NCI-H82 treated with DMSO at 0.1 percent for 48 hours (cell line): ENCODE measurements at regions not wholly inside any gene's neighbourhood (a gene's known extent, or its start where the extent isn't known, plus 50 kb on each side); places are given as distances from the start of the nearest gene placed in this dataset.
"Not testable (repeated sequence)": the region's sequence is repeated elsewhere in the genome, so short reads cannot be mapped to it uniquely, and the experiment has no call there.

Experiments used
- DNase-seq: peaks from one replicate; lab custom pipeline; 2025; ENCODE audit not compliant: unreplicated experiment; lab: John Stamatoyannopoulos, UW

- DNase-seq = no peak
These were observed 220.8 kb downstream of the ZNF621 start for GRCh38 chr3:40745381-40746106.

DNA sequence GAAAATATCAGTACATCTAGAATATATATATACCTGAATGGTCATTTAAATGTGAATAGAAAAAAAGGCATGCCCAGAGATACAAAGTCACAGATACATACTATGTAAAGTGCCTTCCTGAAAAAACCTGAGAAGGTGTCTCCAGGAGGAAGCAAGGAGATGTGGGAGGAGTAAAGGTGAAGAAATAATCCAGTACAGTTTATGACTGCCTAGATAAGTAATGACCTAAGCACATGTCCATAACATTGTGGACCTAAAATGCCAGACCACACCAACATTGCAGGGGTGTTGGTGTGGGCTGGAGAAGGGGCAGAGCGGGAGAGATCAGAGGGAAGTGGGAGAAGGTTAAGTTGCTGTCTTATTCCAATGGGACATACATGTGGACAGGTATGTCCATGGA is 226.9 kb downstream of the ZNF621 start:
- no peak for DNase-seq

GRCh38 chr3:40752492-40752891 is 227.7 kb downstream of the ZNF621 start:
- DNase-seq = peak; percentile 11

- no peak for DNase-seq
These were observed 228.6 kb downstream of the ZNF621 start for GRCh38 chr3:40753291-40753770.

- DNase-seq = no peak
These were observed 229.2 kb downstream of the ZNF621 start for GRCh38 chr3:40753951-40754350.

DNA sequence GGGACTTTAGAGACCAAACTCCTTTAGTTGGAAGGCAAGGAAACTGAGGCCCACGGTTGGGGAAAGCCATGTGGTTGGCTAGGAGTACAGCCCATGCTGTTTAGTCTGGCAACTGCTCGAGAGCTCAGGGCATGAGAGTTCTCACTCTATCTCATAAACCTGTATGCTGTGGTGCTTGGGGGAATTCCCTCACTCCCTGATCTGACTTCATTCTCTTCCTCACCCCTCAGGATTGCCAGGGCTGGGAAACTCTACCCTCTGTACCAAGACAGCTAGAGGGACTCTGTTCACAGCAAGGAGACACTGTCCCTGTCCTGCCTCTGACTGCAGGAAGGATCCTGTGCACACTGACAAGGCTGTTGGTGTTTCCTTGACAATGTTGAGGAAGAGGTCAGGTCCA is 230.2 kb downstream of the ZNF621 start:
- no peak for DNase-seq

DNA sequence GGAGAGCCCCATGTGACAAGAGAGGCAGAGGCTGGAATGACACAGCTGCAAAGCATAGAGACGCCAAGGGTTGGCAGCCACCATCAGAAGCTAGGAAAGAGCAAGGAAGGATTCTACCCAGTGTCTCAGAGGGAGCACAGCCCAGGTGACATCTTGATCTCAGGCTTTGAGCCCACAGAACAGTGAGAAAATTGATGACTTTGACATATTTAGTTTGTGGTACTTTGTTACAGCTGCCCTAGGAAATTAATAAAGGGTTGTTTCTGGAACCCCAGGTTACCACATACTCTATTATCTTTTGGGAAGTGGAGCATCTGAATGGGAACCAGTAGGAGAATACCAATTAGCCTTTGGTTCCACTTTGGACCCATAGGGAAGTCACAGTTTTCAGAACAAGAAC is 231.7 kb downstream of the ZNF621 start:
- DNase-seq = no peak

- DNase-seq = not testable (repeated sequence)
These were observed 238.0 kb downstream of the ZNF621 start for GRCh38 chr3:40762771-40763170.

DNA sequence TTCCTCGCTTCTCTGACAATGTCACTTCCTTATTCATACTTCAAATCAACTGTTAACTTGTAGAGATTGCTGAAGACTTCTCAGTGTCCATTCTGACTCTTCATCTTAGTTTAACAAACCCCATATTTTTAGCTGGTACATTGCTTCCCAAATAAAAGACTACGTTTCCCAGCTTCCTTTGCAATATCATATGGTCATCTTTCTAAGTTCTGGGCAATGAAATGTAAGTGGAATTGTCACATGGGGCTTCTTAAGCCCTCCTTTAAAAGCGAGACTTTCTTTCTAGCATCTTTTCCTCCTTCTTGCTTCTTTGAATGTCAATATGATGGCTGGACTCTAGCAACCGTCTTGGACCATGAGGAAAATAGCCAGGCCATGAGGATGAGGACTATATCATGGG is 239.0 kb downstream of the ZNF621 start:
- DNase-seq = no peak

DNA sequence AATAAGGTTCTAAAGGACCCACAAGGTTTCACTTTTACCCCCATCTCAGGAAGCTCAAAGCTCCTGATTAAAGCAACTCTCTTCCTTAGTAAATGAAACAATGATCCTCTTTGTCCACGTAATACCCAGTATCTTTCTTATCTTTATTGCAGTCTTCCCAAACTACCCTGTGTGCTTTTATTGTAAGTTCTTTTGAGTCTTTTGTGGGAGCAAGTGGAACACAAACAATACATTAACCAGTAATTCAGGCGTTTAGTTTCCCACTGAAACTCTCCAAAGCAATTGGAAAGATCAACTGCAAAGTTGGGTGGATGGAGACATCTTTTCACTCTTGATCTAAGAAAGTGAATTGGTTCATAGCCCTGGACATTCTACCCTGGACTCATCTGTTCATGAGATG is 240.0 kb downstream of the ZNF621 start:
- no peak for DNase-seq

- no peak for DNase-seq
These were observed 241.1 kb downstream of the ZNF621 start for GRCh38 chr3:40765884-40766283.

DNA sequence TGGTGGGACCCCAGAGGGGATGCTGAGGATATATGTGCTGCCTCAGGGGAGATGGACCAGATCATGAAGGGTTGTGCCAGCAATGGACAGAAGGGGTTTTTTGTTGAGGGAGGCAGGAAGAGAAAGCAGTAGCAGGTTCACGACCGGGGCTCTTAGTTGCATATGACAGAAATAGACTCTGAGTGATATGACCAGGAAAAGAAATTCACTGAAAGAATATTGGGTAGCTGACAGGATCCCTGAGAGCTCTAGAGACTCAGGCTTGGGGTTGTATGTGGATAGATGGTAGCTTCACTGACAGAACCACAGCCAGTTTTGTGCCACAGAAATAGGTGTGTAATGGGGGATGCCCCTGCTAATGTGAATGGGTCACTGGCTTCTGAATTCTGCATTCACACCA is 241.6 kb downstream of the ZNF621 start:
- no peak for DNase-seq

DNA sequence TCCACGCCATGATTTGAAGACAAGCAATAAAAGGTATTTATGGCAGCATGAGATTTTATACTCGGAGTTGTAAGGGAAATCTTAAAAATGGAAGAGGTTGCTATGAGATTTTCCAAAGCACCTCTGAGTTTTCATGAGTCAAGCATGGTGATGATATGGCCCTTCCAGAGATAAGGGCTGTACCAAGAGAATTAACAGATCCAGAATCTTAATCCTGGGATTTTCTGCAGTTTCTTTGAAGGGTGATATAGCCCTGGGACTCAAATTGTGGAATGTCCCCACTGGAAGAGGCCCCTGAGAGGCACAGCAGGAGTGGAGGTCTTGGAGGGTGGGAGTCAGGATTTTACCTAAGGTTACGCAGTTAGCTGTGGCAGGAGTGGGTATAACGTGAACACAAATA is 243.3 kb downstream of the ZNF621 start:
- DNase-seq = no peak

GRCh38 chr3:40768536-40768935 is 243.8 kb downstream of the ZNF621 start:
- no peak for DNase-seq

GRCh38 chr3:40770061-40770460 is 245.3 kb downstream of the ZNF621 start:
- DNase-seq = no peak

DNA sequence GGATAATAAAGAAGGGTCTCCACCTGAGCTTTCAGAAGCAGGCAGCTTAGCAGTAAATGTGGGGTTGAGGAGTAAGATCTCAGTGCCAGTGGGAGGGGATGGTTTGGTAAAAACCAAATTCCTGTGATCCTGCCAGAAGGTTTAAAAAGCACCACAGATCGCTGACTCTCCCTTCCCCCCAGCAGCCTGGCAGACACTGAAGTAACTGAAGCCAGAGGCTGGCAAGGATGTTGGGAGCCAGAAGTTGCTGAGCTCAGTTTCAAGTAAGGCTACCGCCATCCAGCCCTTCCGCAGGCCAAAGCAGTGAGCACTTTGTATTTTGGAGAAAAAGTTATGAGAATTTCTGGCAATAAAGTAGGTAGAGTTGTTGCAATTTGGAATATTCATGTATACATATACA is 246.4 kb downstream of the ZNF621 start:
- DNase-seq = no peak

- no peak for DNase-seq
These were observed 254.3 kb downstream of the ZNF621 start for GRCh38 chr3:40779039-40779438.

- no peak for DNase-seq
These were observed 255.6 kb downstream of the ZNF621 start for GRCh38 chr3:40780291-40780924.

GRCh38 chr3:40780925-40781406 is 256.2 kb downstream of the ZNF621 start:
- no peak for DNase-seq

GRCh38 chr3:40782111-40782721 is 257.5 kb downstream of the ZNF621 start:
- no peak for DNase-seq

- no peak for DNase-seq
These were observed 266.0 kb downstream of the ZNF621 start for GRCh38 chr3:40790746-40791145.

- no peak for DNase-seq
These were observed 269.0 kb downstream of the ZNF621 start for GRCh38 chr3:40793730-40794129.
